ENCODE measurements at regions not wholly inside any gene's neighbourhood (a gene's known extent, or its start where the extent isn't known, plus 50 kb on each side); places are given as distances from the start of the nearest gene placed in this dataset.

- H3K4me3 ChIP-seq, result peak overlapping the region in 1 of 3 donors; percentile 1
- H3K9me3 ChIP-seq, result no peaks in the 10 kb centered on the region
- intact Hi-C loops (cut with DNase I; ENCODE audit: low total_unique reads), result no loop called here
- H3K27me3 ChIP-seq, result no peaks in the 10 kb centered on the region
- H3K27ac ChIP-seq, result no peak overlapping the region
- no peak for TF ChIP-seq POLR2A (IDR thresholded peaks at IDR 0.05)
- TF ChIP-seq, protein P1, sequence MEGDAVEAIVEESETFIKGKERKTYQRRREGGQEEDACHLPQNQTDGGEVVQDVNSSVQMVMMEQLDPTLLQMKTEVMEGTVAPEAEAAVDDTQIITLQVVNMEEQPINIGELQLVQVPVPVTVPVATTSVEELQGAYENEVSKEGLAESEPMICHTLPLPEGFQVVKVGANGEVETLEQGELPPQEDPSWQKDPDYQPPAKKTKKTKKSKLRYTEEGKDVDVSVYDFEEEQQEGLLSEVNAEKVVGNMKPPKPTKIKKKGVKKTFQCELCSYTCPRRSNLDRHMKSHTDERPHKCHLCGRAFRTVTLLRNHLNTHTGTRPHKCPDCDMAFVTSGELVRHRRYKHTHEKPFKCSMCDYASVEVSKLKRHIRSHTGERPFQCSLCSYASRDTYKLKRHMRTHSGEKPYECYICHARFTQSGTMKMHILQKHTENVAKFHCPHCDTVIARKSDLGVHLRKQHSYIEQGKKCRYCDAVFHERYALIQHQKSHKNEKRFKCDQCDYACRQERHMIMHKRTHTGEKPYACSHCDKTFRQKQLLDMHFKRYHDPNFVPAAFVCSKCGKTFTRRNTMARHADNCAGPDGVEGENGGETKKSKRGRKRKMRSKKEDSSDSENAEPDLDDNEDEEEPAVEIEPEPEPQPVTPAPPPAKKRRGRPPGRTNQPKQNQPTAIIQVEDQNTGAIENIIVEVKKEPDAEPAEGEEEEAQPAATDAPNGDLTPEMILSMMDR (IDR thresholded peaks at IDR 0.05), result no peak
- TF ChIP-seq POLR2AphosphoS5 (IDR thresholded peaks at IDR 0.05), result no peak
- H3K4me1 ChIP-seq, result no peaks in the 10 kb centered on the region
- no peaks in the 10 kb centered on the region for H3K36me3 ChIP-seq
- DNase-seq (ENCODE audit: low spot score in 2 of 2), result no peak
Measured at GRCh38 chrY:19816053-19816823, 71.7 kb upstream of the KDM5D start.

Measured in breast epithelium (tissue), 4 donors.